ENCODE measurements at regions not wholly inside any gene's neighbourhood (a gene's known extent, or its start where the extent isn't known, plus 50 kb on each side); places are given as distances from the start of the nearest gene placed in this dataset.

GRCh38 chr6:48626421-48626820, 515.4 kb upstream of the PTCHD4 start:
- H3K4me3 ChIP-seq, result no peak overlapping the region
- ChIA-PET CTCF (no interaction called here), POLR2A (no interaction called here), RAD21 (ENCODE audit: unreplicated experiment) (no interaction called here), SMC1A (ENCODE audit: uncharacterized antibody, unreplicated experiment) (no interaction called here)
- no peaks in the 10 kb centered on the region for H3K9me3 ChIP-seq (replicated peaks; ENCODE audit: control insufficient read depth, insufficient read depth, low read length)
- H3K9ac ChIP-seq (ENCODE audit: control insufficient read depth, insufficient read depth, low read length), result no peak overlapping the region
- in situ Hi-C loops (cut with MboI) (no loop called here), intact Hi-C loops (cut with micrococcal nuclease; ENCODE audit: unreplicated experiment) (no loop called here)
- no peak overlapping the region for H2AFZ ChIP-seq (ENCODE audit: control insufficient read depth, low read depth, low read length)
- BruUV-seq (replicated peaks), result no TSS peak
- FAIRE-seq (no peak), ATAC-seq (no peak), DNase-seq (ENCODE audit: low read depth, low spot score) (no peak)
- H3K4me1 ChIP-seq (ENCODE audit: control insufficient read depth, insufficient read depth, low read length), result no peaks in the 10 kb centered on the region
- no peaks in the 10 kb centered on the region for H3K36me3 ChIP-seq (ENCODE audit: control insufficient read depth in 2 of 2, insufficient read depth in 2 of 2, low read length in 1 of 2)
- no peaks in the 10 kb centered on the region for H3K79me2 ChIP-seq (ENCODE audit: control insufficient read depth, insufficient read depth, low read length)
- no peaks in the 10 kb centered on the region for H3K27me3 ChIP-seq (replicated peaks in 1 of 2; ENCODE audit: control insufficient read depth in 2 of 2, insufficient read depth in 2 of 2, low read length in 1 of 2)
- no peak overlapping the region for H3K27ac ChIP-seq (ENCODE audit: control insufficient read depth, insufficient read depth)
- H3K4me2 ChIP-seq (ENCODE audit: control insufficient read depth, insufficient read depth), result no peak overlapping the region
- no peaks in the 10 kb centered on the region for H4K20me1 ChIP-seq (ENCODE audit: control insufficient read depth, insufficient read depth)
- TF ChIP-seq RELB (IDR thresholded peaks at IDR 0.05; ENCODE audit: low read depth) (no peak), NFIC (IDR thresholded peaks at IDR 0.05; ENCODE audit: low read depth, low read length) (no peak)

GRCh38 chr6:48624631-48625030, 513.6 kb upstream of the PTCHD4 start:
- in situ Hi-C loops (cut with MboI) (no loop called here), intact Hi-C loops (cut with micrococcal nuclease; ENCODE audit: unreplicated experiment) (no loop called here)
- no peak for FAIRE-seq
- Histone ChIP-seq H2AFZ (ENCODE audit: control insufficient read depth, low read depth, low read length) (no peak overlapping the region), H3K27ac (ENCODE audit: control insufficient read depth, insufficient read depth) (no peak overlapping the region), H3K9ac (ENCODE audit: control insufficient read depth, insufficient read depth, low read length) (no peak overlapping the region), H3K4me3 (no peak overlapping the region), H3K27me3 (replicated peaks in 1 of 2; ENCODE audit: control insufficient read depth in 2 of 2, insufficient read depth in 2 of 2, low read length in 1 of 2) (no peaks in the 10 kb centered on the region), H3K4me1 (ENCODE audit: control insufficient read depth, insufficient read depth, low read length) (no peaks in the 10 kb centered on the region), H4K20me1 (ENCODE audit: control insufficient read depth, insufficient read depth) (no peaks in the 10 kb centered on the region), H3K36me3 (ENCODE audit: control insufficient read depth in 2 of 2, insufficient read depth in 2 of 2, low read length in 1 of 2) (no peaks in the 10 kb centered on the region), H3K79me2 (ENCODE audit: control insufficient read depth, insufficient read depth, low read length) (no peaks in the 10 kb centered on the region), H3K4me2 (ENCODE audit: control insufficient read depth, insufficient read depth) (no peak overlapping the region), H3K9me3 (replicated peaks; ENCODE audit: control insufficient read depth, insufficient read depth, low read length) (no peaks in the 10 kb centered on the region)
- POLR2A ChIA-PET, result no interaction called here
- no TSS peak for BruUV-seq (replicated peaks)
- CTCF ChIA-PET, result no interaction called here
- no peak for DNase-seq (ENCODE audit: low read depth, low spot score)
- RAD21 ChIA-PET (ENCODE audit: unreplicated experiment), result no interaction called here
- WGBS (ENCODE audit: insufficient coverage, insufficient replicate concordance, low lambda C conversion rate, missing lambda C conversion rate), result 11% methylated on average over 3 of the region's 3 CpGs
- SMC1A ChIA-PET (ENCODE audit: uncharacterized antibody, unreplicated experiment), result no interaction called here
- no peak for ATAC-seq
- TF ChIP-seq SUZ12 (IDR thresholded peaks at IDR 0.05; ENCODE audit: unreplicated experiment) (no peak), GATAD2B (conservative IDR thresholded peaks at IDR 0.05; ENCODE audit: low read depth) (no peak), USF1 (IDR thresholded peaks at IDR 0.05; ENCODE audit: borderline replicate concordance, extremely low read length, insufficient read depth, low read depth, low read length) (no peak), ZNF622 (IDR thresholded peaks at IDR 0.05) (no peak), BCL11A (IDR thresholded peaks at IDR 0.05; ENCODE audit: low read depth, low read length) (no peak), SP1 (IDR thresholded peaks at IDR 0.05; ENCODE audit: low read depth, low read length) (no peak), IRF5 (IDR thresholded peaks at IDR 0.05; ENCODE audit: borderline replicate concordance) (no peak), RELB (IDR thresholded peaks at IDR 0.05; ENCODE audit: low read depth) (no peak), NRF1 (conservative IDR thresholded peaks at IDR 0.05; ENCODE audit: low read depth, low read length) (no peak), CEBPB (IDR thresholded peaks at IDR 0.05; ENCODE audit: borderline replicate concordance in 1 of 2, low read depth in 2 of 2, low read length in 2 of 2) (no peak), POLR2AphosphoS2 (IDR thresholded peaks at IDR 0.05; ENCODE audit: low read depth, low read length) (no peak)

Data from GM12878 (cell line).